ENCODE measurements at regions not wholly inside any gene's neighbourhood (a gene's known extent, or its start where the extent isn't known, plus 50 kb on each side); places are given as distances from the start of the nearest gene placed in this dataset.

DNA sequence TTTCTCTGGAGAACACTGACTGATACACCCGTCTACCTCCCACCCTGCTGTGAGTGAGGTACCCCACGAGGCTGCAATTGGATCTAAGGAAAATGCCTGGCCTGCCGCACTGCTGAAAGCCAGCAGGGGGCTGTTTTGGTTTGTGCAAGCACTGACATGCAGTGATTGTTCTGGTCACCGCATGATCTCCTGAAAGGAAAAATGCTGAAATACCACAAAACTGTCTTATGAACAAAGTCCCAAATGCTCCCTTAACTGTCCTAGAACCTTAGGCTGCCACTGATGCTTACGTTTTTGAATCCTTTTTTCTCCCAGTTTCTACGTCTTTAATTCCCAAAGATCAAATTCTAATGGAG is 132.7 kb downstream of the JCAD start:
- Histone ChIP-seq H3K36me3 (ENCODE audit: control insufficient read depth, insufficient read depth, low read length) (no peaks in the 10 kb centered on the region), H2AFZ (ENCODE audit: low read depth, low read length) (no peak overlapping the region), H3K9me3 (replicated peaks; ENCODE audit: control insufficient read depth, insufficient read depth, low read depth, low read length) (no peaks in the 10 kb centered on the region), H3K9ac (ENCODE audit: insufficient read depth in 1 of 2, low read depth in 2 of 2, low read length in 2 of 2) (no peak overlapping the region), H3K4me1 (replicated peaks in 1 of 2; ENCODE audit: control insufficient read depth in 2 of 2, insufficient read depth in 2 of 2, low read length in 2 of 2) (no peaks in the 10 kb centered on the region), H3K4me3 (no peak overlapping the region), H3K27me3 (ENCODE audit: control insufficient read depth in 2 of 2, insufficient read depth in 2 of 2, low read length in 2 of 2) (no peaks in the 10 kb centered on the region; a peak in 2 of 5 replicates), H3K9me1 (ENCODE audit: control insufficient read depth, insufficient read depth, low read length) (no peaks in the 10 kb centered on the region), H3K79me2 (ENCODE audit: control insufficient read depth, insufficient read depth, low read length) (no peaks in the 10 kb centered on the region), H3K27ac (ENCODE audit: extremely low read depth, low read depth, low read length) (no peak overlapping the region), H4K20me1 (replicated peaks; ENCODE audit: control insufficient read depth, insufficient read depth, low read length) (no peaks in the 10 kb centered on the region), H3K4me2 (ENCODE audit: insufficient read depth, low read length) (no peak overlapping the region)
- CTCF ChIA-PET (ENCODE audit: low intra/inter-chr PET ratio) = no interaction called here
- POLR2A ChIA-PET = no interaction called here
- no peak; the same call in 2 of the 3 replicates for ATAC-seq
- TF ChIP-seq CTCF (IDR thresholded peaks at IDR 0.05 in 2 of 3, conservative IDR thresholded peaks at IDR 0.05 in 1 of 3; ENCODE audit: insufficient read depth in 2 of 3, low read depth in 1 of 3, low read length in 3 of 3) (peak; percentile 26 to 36 (median 31); a peak in 2 of 6 replicates), MTA3 (IDR thresholded peaks at IDR 0.05; ENCODE audit: borderline replicate concordance) (no peak), RAD21 (CRISPR knock-in tag; conservative IDR thresholded peaks at IDR 0.05 in 1 of 2, IDR thresholded peaks at IDR 0.05 in 1 of 2) (peak in 1 of 2 experiments; percentile 26; a peak in 2 of 4 replicates)
- in situ Hi-C loops (cut with MboI) (no loop called here), intact Hi-C loops (cut with micrococcal nuclease) (no loop called here)
- FAIRE-seq = no peak
- BruUV-seq (replicated peaks) = no TSS peak
- peak in 1 of 4 experiments; percentile 3 for DNase-seq (ENCODE audit: extremely low read depth in 1 of 4, low spot score in 3 of 4)
- WGBS (ENCODE audit: insufficient coverage, low coverage, missing lambda C conversion rate) = 0% methylated on average over 6 of the region's 6 CpGs

Data from K562 (cell line).